Activated naive CD4-positive, alpha-beta T cell treated with Interleukin-2 at 50 U/mL for 16 hours (primary cell): ENCODE measurements at regions not wholly inside any gene's neighbourhood (a gene's known extent, or its start where the extent isn't known, plus 50 kb on each side); places are given as distances from the start of the nearest gene placed in this dataset.
A peak's percentile ranks its signal among the peaks of the same experiment; 100 is the strongest.
"Not testable (repeated sequence)": the region's sequence is repeated elsewhere in the genome, so short reads cannot be mapped to it uniquely, and the experiment has no call there.

ENCODE experiments used
- DNase-seq: peaks from one replicate; pipeline ENCODE4 v3.0.0-alpha.2; 2020

DNA sequence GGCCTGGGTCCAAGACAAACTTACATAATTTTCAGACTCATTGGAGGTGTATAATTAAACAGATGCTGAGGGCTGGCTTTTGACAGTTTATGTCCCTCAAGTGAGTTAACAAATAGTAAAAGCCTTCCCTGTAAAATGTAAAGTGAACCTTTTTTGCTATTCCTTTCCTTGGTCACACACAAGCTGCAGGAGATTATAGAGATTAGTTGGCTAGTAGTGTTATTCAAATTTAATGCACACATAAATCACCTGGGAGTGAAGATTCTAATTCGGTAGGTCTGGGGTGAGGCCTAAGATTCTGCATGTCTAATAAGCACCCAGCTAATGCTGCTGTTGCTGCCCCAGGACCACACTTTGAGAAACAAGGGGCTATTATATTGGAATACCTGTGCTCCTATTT, 206.2 kb upstream of the SSTR1 start:
- DNase-seq, result no peak

DNA sequence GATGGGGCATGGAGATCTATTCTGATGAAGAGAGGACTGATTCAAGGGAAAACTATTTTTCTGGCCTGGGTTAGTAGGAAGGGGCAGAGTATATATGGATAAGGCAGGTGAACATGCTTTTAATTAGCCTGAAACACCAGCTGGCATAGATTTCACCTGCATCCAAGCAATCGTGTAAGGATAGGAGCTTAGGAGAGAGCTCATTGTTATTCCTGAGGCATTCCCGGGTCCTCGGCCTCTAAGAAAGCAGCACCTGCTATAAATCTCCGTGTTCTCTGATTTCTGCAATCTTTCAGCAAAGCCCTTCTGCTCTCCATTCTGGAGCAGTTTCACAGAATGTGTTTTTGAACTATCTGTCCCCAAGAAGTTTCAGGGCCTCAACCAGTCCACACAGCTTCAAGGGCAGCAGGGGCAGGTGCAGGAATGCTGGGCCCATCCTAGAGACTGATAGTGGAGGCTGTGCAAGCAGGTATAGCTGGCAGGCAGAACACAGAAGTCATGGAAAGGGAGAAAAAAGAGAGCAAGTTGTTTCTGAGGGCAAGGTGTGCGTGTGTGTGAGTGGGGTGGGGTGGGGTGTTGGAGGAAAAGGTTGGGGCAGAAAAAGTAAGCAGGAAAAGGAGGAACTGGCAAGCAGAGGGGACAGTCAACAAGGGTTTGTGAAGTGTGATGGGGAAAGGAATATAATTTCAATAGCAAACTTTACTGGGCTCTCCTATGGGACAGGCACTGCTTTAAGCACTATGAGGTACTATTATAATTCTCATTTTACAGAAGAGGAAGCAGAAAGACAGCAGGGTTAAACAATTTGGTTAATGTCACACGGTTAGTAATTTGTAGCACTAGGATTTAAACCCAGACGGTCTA, 203.7 kb upstream of the SSTR1 start:
- DNase-seq, result no peak

DNA sequence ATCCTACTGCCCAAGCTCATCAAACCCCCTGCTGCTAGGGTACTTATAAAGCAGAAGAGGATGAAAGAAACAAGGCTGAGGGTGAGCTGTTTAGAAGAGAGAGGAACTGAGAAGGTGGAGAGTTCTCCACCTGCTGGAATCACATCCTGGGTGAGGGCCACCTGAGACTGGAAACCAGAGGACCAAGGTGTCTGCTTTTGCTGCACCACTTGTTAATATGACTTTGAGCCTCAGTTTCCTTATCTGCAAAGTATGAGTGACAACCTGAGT, 203.2 kb upstream of the SSTR1 start:
- no peak for DNase-seq

DNA sequence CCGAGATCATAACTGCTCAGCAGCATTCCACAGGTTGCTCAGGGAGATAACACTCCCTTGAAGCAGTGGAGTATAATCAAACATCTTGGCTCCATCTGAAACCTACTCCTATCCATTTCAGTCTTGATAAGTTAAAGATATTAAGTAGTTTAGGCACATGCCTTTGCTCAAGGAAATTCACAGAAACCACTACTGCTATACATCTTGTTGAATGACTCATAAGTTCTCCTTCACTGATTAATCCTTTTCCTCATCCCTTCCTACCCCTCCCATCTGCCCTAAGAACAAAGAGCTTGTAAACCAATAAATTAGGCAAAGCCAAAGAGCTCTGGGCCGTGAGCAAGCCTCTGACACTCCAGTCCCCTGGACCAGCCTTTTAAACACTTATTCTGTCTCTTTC, 196.5 kb upstream of the SSTR1 start:
- not testable (repeated sequence) for DNase-seq

DNA sequence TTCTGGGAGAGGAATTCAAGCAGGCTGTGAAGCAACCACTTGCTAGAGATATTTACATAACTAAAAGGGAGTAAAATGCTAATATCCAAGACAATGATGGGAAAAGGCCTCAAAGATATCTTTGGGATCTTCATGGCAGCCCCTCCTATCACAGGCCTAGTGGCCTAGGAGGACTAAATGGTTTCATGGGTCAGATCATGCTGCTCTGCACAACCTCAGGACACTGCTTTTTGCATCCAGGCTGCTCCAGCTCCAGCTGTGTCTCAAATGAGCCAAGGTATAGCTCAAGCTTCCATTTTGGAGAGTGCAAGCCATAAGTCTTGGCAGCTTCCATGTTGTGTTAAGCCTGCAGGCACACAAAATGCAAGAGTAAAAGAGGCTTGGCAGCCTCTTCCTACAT, 195.6 kb upstream of the SSTR1 start:
- no peak for DNase-seq

DNA sequence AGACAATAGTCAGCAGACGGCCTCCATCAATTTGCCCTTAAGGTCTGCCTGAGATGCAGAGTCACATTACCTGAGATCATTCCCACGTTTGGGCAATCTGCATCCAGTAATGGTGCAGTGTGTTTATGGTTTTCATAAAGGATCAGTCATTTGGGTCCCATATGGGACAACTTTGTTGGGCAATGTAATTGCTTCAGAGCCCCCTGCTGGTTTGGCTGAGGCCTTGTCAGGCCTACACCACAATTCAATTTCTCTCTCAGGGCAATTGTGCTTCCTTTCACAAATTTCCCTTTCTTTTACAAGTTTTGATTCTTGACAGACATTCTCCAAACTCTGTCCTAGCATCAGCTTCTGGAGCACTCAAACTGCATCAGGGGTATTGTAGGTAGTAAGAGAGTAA, 191.2 kb upstream of the SSTR1 start:
- no peak for DNase-seq

DNA sequence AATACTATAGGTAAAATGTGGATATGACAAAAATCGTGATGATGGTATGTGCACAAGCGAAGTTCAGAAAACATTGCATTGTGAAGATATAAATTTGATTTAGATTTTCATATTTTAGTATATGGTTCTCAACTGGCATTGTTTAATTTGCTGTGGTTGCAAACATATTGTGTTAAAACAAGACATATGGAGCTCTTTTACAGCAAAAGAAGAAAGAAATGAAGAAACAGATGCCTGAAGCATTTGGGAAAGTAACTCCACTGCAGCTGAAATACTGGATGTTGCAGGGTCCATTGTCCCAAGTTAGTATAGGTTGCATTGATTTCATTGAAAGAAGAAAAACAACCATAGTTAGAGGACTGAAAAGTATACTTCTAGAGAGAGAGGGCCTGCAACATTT, 185.8 kb upstream of the SSTR1 start:
- no peak for DNase-seq

DNA sequence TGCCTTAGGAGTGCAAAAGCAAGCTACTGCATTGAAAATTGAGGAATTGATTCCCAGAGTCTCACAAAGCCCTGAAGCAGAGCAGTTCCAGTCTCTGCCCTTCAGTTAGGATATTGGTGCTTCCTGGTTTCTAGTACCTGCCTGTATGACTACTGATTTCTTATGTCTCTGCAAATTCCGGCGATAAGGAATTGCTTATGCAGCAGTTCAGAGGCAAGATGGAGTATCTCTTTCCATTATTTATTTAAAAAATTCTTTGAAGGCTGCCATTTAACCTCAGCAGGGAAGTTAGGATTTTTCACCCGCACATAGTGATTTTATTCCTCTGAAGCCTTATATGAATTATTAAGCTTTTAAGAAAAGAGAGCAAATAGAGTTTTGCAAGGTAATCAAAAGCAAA, 184.9 kb upstream of the SSTR1 start:
- no peak for DNase-seq

DNA sequence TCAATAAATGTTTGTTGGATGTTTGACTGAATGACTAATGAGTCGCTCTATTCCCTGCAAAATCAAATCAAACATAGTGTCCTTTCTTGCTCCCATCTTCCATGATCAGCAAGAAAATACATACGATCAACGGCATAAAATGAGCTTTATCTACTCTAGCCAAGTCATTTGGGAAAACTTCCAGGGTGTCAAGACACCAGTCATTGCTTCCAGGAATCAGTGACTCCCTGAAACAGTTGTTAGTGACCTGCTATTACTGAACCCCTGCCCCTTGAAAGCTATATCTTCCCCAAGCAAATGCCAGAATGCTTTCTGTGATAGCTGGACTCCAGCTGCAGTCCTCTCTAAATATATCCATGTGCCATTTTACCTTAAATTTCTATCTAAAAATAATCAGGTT, 169.5 kb upstream of the SSTR1 start:
- DNase-seq, result no peak

DNA sequence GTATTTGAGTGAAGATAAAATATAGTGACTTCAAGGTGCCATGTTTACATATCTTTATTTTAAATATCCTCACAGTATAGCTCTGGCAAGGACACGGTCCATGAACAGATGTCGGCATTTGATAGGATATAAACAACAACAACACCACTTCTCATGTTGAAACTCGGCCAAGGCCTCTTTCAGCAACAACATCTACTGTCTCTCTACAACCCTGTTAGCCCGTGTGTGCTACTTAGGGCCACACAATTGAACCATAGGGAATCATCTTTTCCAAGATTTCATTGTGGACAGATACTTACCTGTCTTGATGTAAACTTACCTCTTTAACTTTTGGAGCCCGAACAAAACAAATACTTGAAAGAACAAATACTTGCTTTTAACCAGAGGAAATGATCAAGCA, 168.7 kb upstream of the SSTR1 start:
- DNase-seq, result no peak

DNA sequence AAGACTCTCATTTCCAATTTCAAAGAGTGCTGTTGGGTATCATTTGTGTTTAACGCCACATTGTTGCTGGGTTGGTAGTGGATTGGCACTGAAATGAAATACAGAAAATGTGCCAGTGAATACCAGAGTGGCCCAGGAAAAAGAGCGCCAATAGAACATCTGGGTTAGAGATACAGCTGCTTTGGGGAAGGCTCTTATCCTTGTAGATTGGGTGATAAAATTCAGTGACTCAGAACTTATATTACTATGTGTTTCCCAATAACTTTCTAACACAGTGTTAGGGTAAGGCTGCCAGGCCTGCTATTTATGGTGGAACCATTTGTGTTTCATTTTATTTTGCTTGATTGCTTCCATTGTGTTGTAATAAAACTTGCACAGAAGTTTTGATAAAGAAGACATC, 168.2 kb upstream of the SSTR1 start:
- DNase-seq, result no peak

DNA sequence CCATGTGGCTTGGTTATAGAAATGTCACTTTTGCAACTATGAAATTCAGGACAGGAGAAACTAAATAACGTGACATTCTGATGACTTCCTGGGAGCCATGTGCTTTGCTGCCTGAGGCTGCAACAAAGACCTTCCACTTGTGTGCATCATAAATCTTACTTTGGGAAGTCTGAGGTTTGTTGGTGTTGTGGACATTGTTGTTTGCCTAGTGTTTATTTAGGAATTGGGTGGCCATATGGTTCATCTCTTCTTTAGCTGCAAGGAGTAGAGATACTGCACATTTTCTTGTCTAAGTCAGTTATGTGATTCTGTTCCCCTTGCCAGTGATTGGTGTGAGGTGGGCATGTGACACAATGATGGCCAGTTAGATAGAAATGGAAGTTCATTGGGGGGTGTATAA, 167.3 kb upstream of the SSTR1 start:
- no peak for DNase-seq

DNA sequence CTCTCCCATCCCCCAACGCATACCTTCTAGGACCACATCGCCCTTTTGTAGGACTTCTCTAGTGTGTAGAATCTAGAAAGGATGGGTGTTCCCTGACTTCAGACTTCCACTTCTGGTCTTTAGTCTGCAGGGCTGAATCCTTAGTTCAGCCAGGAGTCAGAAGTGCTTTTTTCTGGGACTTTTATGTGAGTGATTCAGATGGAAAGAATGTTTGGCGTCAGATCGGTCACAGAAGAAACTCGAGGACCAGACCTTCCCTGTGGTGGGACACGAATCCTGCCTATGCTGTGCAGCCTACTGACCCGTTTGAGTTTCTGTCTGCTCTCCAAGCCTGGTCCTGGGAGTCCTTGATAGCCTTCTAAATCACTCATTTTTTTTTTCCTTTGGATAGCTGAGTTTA, 165.4 kb upstream of the SSTR1 start:
- no peak for DNase-seq

DNA sequence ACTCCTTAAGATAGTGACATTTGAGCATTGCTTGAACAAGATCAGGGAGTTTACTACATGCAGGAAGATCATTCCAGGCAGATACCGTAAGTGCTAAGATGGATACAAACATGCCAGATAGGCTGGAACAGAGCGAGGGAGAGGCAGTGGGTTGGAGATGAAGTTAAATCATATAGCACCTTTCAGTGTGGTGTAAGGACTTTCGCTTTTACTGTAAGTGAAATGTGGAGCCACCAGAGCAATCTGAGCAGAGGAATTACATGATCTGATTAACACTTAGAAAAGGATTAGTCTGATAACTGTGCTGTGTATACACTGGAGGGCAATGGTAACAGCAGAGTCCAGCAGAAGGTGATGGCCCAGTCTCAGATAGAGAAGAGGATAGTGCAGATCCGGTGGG, 163.0 kb upstream of the SSTR1 start:
- DNase-seq, result no peak

DNA sequence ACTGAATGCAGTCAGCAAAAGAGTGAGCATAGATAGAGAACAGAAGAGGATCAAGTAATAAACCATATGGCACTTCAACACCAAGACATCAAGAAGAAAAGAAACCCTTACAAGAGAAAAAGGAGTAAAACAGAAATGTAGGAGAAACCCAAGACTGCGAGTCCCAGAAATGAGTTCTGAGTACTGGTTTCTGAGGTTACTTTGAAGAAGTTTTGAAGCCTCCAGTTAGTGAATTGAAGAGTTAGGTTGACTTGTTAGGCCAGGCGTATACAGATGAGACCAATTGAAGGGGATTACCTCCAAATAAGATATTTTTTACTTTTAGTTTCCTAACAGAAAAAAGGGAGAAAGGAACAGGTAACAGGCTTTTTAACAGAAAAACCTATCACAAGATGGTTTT, 162.2 kb upstream of the SSTR1 start:
- no peak for DNase-seq

DNA sequence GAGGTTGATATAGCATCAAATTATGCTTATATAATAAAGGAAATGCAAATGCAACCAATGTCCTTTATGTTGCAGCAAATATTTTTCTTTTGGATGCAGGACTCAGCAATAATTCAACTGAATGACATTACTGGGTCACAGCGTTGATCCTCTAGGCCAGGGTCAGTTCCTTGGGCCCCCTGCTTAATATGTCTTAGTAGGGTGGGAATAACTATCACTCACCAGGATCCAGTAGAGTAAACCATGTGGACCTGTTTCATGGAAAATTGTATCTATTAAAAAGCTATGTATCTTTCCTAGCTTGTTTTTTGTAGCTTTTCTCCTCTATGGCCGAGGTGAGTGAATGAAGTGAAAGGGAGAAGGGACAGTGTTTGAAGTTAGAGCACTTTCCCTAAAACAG, 161.5 kb upstream of the SSTR1 start:
- no peak for DNase-seq

DNA sequence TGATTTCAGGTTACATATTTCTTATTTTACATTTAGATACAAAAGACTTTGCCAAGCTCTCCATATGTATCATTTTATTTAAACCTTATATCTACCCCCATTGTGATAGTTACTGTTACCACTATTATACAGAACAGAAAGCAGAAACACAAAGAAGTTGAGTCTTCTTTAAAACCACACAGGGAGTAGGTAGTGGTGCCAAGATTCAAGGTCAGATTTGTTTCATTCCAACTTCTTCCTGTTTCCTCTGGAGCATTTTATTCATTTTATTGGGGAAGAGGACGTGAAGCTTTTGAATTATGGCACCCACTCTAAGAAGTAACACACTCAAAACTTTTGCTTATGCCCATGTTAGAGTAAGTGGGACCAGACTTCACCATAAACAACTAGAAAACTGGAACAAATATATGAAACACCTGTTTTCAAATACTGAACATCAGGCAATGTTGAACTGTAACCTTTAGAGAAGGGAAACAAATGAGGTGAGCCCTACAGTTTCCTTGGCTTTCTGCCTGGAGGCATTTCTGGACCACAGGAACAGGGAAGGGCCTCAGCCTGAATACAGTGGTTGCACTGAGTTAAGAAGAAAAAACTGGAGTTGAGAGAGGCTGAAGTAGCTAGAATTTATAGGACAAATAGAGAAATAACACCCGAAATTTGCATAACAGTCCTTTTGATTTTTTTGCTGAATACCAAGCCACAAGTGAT, 160.4 kb upstream of the SSTR1 start:
- DNase-seq, result no peak

DNA sequence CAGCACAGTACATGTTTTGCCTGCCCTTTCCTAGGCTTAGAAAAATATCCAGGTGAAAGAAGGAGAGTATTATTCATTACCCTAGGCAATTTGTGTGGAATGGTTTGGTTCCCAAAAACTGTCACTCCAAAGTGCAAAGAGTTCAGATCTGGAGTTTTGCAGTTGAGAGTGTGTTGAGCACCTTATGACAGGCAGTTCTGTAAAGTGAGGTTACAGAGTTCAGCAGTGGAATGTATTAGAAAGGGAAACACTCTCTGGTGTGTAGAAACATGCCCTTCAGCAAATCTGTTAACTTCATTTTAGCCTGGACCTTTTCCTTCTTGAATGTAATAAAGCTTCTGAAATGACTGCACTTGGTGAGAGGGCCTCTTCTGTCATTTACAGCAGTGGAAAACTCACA, 154.0 kb upstream of the SSTR1 start:
- DNase-seq, result no peak

DNA sequence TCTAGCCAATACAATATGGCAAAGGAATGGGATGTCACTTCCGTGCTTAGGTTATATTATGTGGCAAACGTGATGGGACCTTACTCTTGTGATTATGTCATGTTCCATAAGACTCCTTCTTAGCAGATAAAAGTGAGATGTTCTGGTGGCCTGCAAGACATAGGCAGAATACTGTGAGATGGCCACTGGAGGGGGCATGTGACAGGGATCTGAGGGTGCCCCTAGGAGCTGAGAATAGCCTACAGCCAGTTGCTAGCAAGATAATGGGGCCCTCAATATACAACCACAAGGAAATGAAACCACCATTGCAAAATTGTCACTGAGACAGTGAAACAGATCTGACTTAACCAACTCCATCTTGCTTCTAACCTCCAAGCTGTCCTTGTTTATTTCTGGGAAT, 151.4 kb upstream of the SSTR1 start:
- DNase-seq, result no peak

DNA sequence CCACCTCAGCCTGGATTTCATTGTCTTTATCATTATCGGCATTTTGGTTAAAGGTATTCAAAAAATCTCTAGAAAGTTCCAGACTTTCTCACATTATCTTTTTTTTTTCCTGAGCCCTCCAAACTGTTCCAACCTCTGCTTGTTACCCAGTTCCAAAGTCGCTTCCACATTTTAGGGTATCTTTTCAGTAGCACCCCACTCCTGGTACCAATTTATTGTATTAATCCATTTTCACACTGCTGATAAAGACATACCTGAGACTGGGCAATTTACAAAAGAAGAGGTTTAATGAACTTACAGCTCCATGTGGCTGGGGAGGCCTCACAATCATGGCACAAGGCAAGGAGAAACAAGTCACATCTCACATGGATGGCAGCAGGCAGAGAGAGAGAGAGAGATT, 145.5 kb upstream of the SSTR1 start:
- not testable (repeated sequence) for DNase-seq

DNA sequence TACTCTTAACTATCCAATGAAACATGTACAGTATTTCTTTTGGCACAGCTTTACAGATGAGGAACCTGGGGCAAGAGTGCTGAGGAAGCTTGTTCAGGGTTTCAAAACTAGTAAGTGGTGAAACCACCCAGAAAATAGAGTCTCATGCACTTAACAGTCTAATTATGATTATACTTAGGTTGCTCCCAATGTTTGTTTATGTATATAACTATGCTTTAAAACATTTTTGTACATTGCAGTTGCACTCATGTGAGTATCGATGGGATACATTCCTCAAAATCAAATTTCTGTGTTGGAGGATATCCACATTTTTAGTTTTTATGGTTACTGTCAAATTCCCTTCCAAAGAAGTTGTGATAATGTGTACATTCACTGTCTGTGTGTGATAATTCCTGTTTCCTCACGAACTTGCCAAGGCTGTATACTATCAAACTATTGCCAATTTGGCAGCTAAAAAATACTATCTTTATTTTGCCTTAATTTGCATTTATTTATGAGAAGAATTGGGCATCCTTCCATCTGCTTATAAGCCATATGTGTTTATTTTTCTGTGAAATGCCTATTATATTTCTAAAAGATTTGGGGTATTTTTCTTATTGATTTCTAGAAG, 143.9 kb upstream of the SSTR1 start:
- no peak for DNase-seq

DNA sequence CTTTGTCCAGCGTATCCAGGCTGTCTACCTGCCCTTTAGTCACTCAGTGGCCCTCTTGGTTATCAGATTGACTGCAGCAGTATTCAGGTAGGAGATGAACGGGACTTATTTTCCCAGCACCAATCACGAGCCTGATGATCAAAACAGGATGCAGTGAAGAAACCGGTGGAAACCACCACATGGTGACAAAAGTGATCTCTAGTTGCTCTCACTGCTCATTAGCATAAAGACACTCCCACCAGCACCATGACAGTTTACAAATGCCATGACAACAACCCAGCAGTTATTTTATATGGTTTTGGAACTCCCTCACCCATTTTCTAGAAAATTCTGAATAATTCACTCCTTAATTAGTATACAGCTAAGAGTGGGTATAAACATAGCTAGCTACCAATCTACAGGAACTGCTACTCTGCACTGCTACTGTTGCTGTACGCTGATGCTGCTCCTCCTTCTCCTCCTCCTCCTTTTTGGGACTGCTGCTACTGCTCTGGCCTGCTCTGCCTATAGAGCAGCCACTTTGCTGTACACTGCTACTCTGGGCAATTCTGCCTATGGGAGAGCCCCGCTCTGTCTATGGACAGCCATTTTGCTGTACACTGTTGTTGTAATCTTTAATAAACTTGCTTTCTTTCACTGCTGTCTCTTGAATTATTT, 142.5 kb upstream of the SSTR1 start:
- peak; percentile 49 for DNase-seq

DNA sequence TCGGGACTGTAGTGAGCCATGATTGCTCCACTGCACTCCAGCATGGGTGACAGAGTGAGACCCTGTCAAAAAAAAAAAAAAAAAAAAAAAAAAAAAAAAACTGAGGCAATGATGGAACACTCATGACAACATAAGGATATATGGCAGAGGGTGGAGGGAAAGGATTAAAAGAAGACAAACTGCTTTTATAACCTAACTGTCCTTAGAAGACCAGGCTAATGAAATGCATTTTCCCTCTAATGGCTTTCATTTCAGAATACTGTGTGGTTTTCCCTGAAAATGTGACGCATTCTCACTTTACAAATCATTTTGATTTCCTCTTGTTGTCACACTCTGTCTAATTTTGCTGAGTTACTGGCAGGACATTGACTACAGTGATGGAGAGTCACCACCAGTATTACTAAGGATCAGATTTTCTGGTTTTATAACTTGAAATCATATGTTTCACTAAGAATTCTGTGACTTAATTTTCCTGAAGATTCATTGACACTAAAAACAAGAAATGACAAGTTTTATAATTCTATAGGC, 137.6 kb upstream of the SSTR1 start:
- DNase-seq, result no peak

DNA sequence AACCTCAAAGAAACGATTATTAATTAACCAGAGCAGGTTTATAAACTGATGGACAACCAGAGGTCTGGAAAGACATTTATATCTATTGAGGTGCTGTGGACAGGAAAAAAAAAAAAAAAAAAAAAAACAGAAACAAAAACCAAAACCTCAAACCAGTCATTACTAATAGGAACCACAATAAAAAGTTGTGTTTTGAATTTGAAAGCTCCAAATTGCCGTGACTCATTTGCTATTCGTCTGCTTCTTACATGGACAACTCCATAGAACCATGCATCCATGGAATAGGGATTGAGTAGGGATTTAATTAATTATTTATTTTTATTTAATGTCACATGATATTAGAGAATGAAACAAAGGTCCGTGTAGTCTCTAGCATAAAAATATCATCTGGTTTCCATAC, 134.1 kb upstream of the SSTR1 start:
- no peak for DNase-seq
